HepG2 (cell line): ENCODE measurements at regions not wholly inside any gene's neighbourhood (a gene's known extent, or its start where the extent isn't known, plus 50 kb on each side); places are given as distances from the start of the nearest gene placed in this dataset.

Experiments
- ATAC-seq: fragments of 200-7000 bp; cut with Tn5 transposase; 3 replicates; pipeline ENCODE4 v1.9.1; 2020; ENCODE audit warnings: mild to moderate bottlenecking, moderate library complexity
- BruUV-seq: library from RNA; stranded (reverse); fragments of 400-500 nt; replicated peaks from 2 replicates; lab custom pipeline; 2021; lab: Mats Ljungman, UMichigan
- CTCF ChIA-PET: fragments of 300-600 bp; formaldehyde crosslinking; extraction: SDS; loops from one replicate; lab custom pipeline; 2021; ENCODE audit warnings: low total read pairs, inconsistent platforms, low intra/inter-chr PET ratio; lab: Yijun Ruan, JAX
- POLR2A ChIA-PET: fragments of 350-600 bp; sonication (Branson Sonifier 250); formaldehyde crosslinking; loops from one replicate; lab custom pipeline; 2020; ENCODE audit warnings: antibody characterized with exemption, inconsistent platforms; lab: Yijun Ruan, JAX
- DNase-seq: peaks from one replicate; pipeline ENCODE4 v3.0.0-alpha.2; 2015; ENCODE audit warnings: low spot score
- FAIRE-seq: peaks from 3 replicates; lab custom pipeline; 2011; peaks lifted over from hg19 to GRCh38; lab: Jason Lieb, UNC
- H2AFZ ChIP-seq: one replicate; pipeline ENCODE4 v1.6.1; 2011; ENCODE audit warnings: low read length, inconsistent platforms
- H3K27ac ChIP-seq: fragments of 300-600 bp; 3 replicates; pipeline ENCODE4 v1.8.0; 2011; ENCODE audit warnings: mixed run types, mild to moderate bottlenecking, mixed read lengths, low read length, inconsistent platforms; ENCODE audit not compliant: insufficient read depth; ENCODE audit errors: extremely low read length
- H3K27me3 ChIP-seq, 2 experiments: fragments of 200-600 bp in 1 of 2; 2 replicates in 1 of 2; 3 replicates in 1 of 2; pipeline versions ENCODE4 v1.6.0 to v1.8.0; 2011; ENCODE audit warnings: low read length in 2 of 2, mild to moderate bottlenecking in 2 of 2, moderate library complexity in 2 of 2, inconsistent platforms in 1 of 2; ENCODE audit not compliant: insufficient read depth in 2 of 2, control insufficient read depth in 1 of 2
- H3K36me3 ChIP-seq, 2 experiments: fragments of 200-600 bp in 1 of 2; replicated peaks in 1 of 2; 2 replicates in 1 of 2; 3 replicates in 1 of 2; pipeline versions ENCODE4 v1.5.1 to v1.8.0; 2011; ENCODE audit warnings: low read length in 2 of 2, inconsistent platforms in 1 of 2; ENCODE audit not compliant: insufficient read depth in 2 of 2, control insufficient read depth in 1 of 2
- H3K4me1 ChIP-seq: 2 replicates; pipeline ENCODE4 v1.5.1; 2012; ENCODE audit warnings: low read length, inconsistent platforms; ENCODE audit not compliant: insufficient read depth
- H3K4me2 ChIP-seq: 2 replicates; pipeline ENCODE4 v1.6.0; 2011; ENCODE audit warnings: low read depth, low read length, inconsistent platforms
- H3K4me3 ChIP-seq, 3 experiments: fragments of 200-600 bp in 1 of 3; sonication (generic), shearing (Covaris generic) in 1 of 3; replicated peaks in 1 of 3; 2 replicates each; pipeline ENCODE4 v1.5.1; 2011 to 2016; ENCODE audit warnings: low read length in 3 of 3, inconsistent platforms in 2 of 3, low read depth in 2 of 3, mild to moderate bottlenecking in 2 of 3, control low read depth in 1 of 3, mixed read lengths in 1 of 3; ENCODE audit not compliant: insufficient read depth in 1 of 3
- H3K79me2 ChIP-seq: one replicate; pipeline ENCODE4 v1.6.1; 2011; ENCODE audit warnings: low read length, inconsistent platforms; ENCODE audit not compliant: insufficient read depth
- H3K9ac ChIP-seq: 2 replicates; pipeline ENCODE4 v1.6.0; 2011; ENCODE audit warnings: mild to moderate bottlenecking, low read depth, low read length, inconsistent platforms; ENCODE audit not compliant: insufficient read depth
- H3K9me3 ChIP-seq: 2 replicates; pipeline ENCODE4 v1.5.1; 2012; ENCODE audit warnings: mild to moderate bottlenecking, low read length
- H4K20me1 ChIP-seq: 2 replicates; pipeline ENCODE4 v1.6.0; 2011; ENCODE audit warnings: inconsistent platforms, mild to moderate bottlenecking, low read length, moderate library complexity; ENCODE audit not compliant: insufficient read depth
- CREM ChIP-seq, 2 experiments: sonication (generic) in 1 of 2; formaldehyde crosslinking in 1 of 2; IDR thresholded peaks; 2 replicates each; pipeline versions ENCODE4 v1.4.0 to v1.6.1; 2016 to 2020; ENCODE audit warnings: antibody characterized with exemption in 1 of 2, mild to moderate bottlenecking in 1 of 2, missing genetic modification reagents in 1 of 2
- DRAP1 ChIP-seq: IDR thresholded peaks from 2 replicates; pipeline ENCODE4 v1.6.1; 2016; ENCODE audit warnings: missing genetic modification reagents, missing compliant biosample characterization
- GATAD1 ChIP-seq: IDR thresholded peaks from 2 replicates; pipeline ENCODE4 v1.6.1; 2016; ENCODE audit warnings: missing genetic modification reagents, missing compliant biosample characterization
- GMEB1 ChIP-seq: sonication (generic); formaldehyde crosslinking; IDR thresholded peaks from 2 replicates; pipeline ENCODE4 v1.5.1; 2020; ENCODE audit warnings: missing genetic modification reagents, mild to moderate bottlenecking, borderline replicate concordance
- PAF1 ChIP-seq: IDR thresholded peaks from 2 replicates; pipeline ENCODE4 v1.6.1; 2016; ENCODE audit warnings: missing genetic modification reagents, missing compliant biosample characterization
- RARG ChIP-seq: sonication (generic); formaldehyde crosslinking; IDR thresholded peaks from 2 replicates; pipeline ENCODE4 v1.4.0; 2020; ENCODE audit warnings: low read depth, mild to moderate bottlenecking, missing genetic modification reagents
- SETDB1 ChIP-seq: sonication (generic); formaldehyde crosslinking; IDR thresholded peaks from 2 replicates; pipeline ENCODE4 v1.5.1; 2020; ENCODE audit warnings: missing genetic modification reagents, mild to moderate bottlenecking, borderline replicate concordance
- SIN3A ChIP-seq: IDR thresholded peaks from 2 replicates; pipeline ENCODE4 v1.6.1; 2011; ENCODE audit warnings: low read depth, mild to moderate bottlenecking, control low read depth, low read length, borderline replicate concordance
- XBP1 ChIP-seq: sonication (generic); formaldehyde crosslinking; IDR thresholded peaks from 2 replicates; pipeline ENCODE4 v1.5.0; 2020; ENCODE audit warnings: missing genetic modification reagents
- ZHX1 ChIP-seq: sonication (generic); formaldehyde crosslinking; IDR thresholded peaks from 2 replicates; pipeline ENCODE4 v1.8.1; 2022; ENCODE audit warnings: low read depth, mild to moderate bottlenecking, missing genetic modification reagents
- WGBS: methylation state at CpG from one replicate; pipeline ENCODE4 v1.1.6; 2017; ENCODE audit warnings: low lambda C conversion rate; 5-methylcytosine and 5-hydroxymethylcytosine counted together
- in situ Hi-C: cut with HindIII; loops from 2 replicates; pipeline ENCODE4 v1.10.0; 2017; ENCODE audit warnings: low pct_unique_long_range_greater_than_20kb; ENCODE audit not compliant: extremely low pct_ligation_motif_present
- intact Hi-C: fragments of 100-400 bp; cut with micrococcal nuclease; formaldehyde crosslinking; loops from one replicate; pipeline ENCODE4 v1.10.0; 2022; ENCODE audit not compliant: unreplicated experiment

DNA sequence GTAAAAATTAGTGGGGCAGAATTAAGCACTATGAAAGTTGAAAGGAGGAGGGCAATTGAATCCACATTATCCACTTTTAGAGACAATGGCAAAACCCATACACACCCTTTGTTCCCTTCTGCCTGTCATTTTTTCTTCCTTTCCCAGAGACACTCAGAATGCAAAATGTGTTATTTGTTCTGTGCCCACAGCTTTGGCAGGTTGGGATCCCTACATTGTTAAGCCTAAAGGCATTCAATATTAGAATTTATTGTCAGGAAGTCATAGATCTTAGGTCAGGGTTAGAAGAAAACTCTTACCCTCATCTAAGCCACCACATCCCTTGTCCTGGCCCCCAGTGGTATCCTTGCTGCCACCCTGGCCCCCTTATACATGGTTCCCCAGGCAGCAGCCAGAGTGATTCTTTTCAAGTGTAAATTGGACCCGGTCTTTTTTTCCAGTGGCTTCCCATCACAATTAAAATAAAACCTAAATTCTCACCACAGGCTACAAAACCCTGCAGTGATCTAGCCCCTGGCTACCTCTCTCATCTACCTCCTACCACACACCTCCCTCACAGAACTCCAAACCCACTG is 470.1 kb upstream of the ATP11B start:
- H3K4me2 ChIP-seq = no peak overlapping the region
- no peaks in the 10 kb centered on the region for H3K79me2 ChIP-seq
- no peaks in the 10 kb centered on the region for H3K4me1 ChIP-seq
- H2AFZ ChIP-seq = no peak overlapping the region
- intact Hi-C loops = no loop called here
- ATAC-seq = no peak
- no peak for FAIRE-seq
- no peak overlapping the region for H3K4me3 ChIP-seq
- DNase-seq = no peak
- H3K9ac ChIP-seq = no peak overlapping the region
- no peaks in the 10 kb centered on the region for H4K20me1 ChIP-seq
- peaks cover 0 to 2% of the 10 kb centered on the region in 2 experiments; a peak in 1 of 5 replicates for H3K27me3 ChIP-seq
- peaks cover 19% of the 10 kb centered on the region; the same call in 1 of the 2 replicates for H3K9me3 ChIP-seq
- ChIA-PET CTCF (no interaction called here), POLR2A (no interaction called here)
- in situ Hi-C loops = no loop called here
- BruUV-seq = no TSS peak
- no peak for TF ChIP-seq XBP1 (CRISPR knock-in tag)
- no peaks in the 10 kb centered on the region for H3K36me3 ChIP-seq
- H3K27ac ChIP-seq = no peak overlapping the region
- WGBS = 0% methylated on average over 1 of the region's 1 CpG

DNA sequence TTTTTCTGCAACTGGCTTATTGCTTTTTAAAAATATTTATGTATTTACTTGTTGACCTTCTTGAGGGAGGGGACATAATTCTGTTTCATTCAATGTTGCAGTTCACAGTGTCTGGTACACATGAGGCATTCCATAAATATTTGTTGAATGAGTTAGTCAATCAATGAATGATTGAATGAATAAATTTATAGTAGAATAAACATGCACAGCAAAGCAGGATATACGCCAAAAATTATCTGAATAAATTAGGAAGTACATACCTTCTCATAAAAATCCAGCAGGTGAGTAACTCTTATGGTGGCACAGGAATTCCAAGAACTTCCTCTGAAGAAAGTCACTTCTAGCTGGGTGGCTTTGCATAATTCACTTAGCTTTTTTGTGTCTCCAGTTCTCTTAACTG is 469.4 kb upstream of the ATP11B start:
- ATAC-seq = no peak
- Histone ChIP-seq H4K20me1 (no peaks in the 10 kb centered on the region), H3K4me1 (no peaks in the 10 kb centered on the region), H3K9me3 (peaks cover 18% of the 10 kb centered on the region; the same call in 1 of the 2 replicates), H3K9ac (no peak overlapping the region), H3K4me3 (no peak overlapping the region), H3K27me3 (peaks cover 0 to 2% of the 10 kb centered on the region in 2 experiments; a peak in 1 of 5 replicates), H3K79me2 (no peaks in the 10 kb centered on the region), H3K4me2 (no peak overlapping the region), H2AFZ (no peak overlapping the region), H3K27ac (no peak overlapping the region), H3K36me3 (no peaks in the 10 kb centered on the region)
- POLR2A ChIA-PET = no interaction called here
- intact Hi-C loops (no loop called here), in situ Hi-C loops (no loop called here)
- no peak for FAIRE-seq
- CTCF ChIA-PET = no interaction called here
- DNase-seq = no peak
- WGBS = 3% methylated on average over 1 of the region's 1 CpG
- BruUV-seq = no TSS peak
- TF ChIP-seq GMEB1 (CRISPR knock-in tag) = no peak
- no peak for TF ChIP-seq SIN3A
- no peak for TF ChIP-seq RARG (CRISPR knock-in tag)
- TF ChIP-seq SETDB1 (CRISPR knock-in tag) = no peak
- no peak for TF ChIP-seq DRAP1 (CRISPR knock-in tag)
- no peak for TF ChIP-seq PAF1 (CRISPR knock-in tag)
- TF ChIP-seq CREM (IDR thresholded peaks at IDR 0.05) = no peak
- TF ChIP-seq CREM (CRISPR knock-in tag; IDR thresholded peaks at IDR 0.05) = no peak
- TF ChIP-seq ZHX1 (CRISPR knock-in tag) = no peak
- no peak for TF ChIP-seq GATAD1 (CRISPR knock-in tag)
